A673 (cell line): ENCODE measurements at regions not wholly inside any gene's neighbourhood (a gene's known extent, or its start where the extent isn't known, plus 50 kb on each side); places are given as distances from the start of the nearest gene placed in this dataset.
A peak's percentile ranks its signal among the peaks of the same experiment; 100 is the strongest.

Source experiments
- BruUV-seq: library from RNA; stranded (reverse); fragments of 400-500 nt; replicated peaks from 2 replicates; lab custom pipeline; 2021; lab: Mats Ljungman, UMichigan
- CTCF ChIA-PET: fragments of 300-600 bp; sonication (Branson Sonifier 250); formaldehyde crosslinking; loops from one replicate; lab custom pipeline; 2022; ENCODE audit warnings: antibody characterized with exemption; lab: Charles Lee
- POLR2A ChIA-PET: fragments of 300-600 bp; sonication (Branson Sonifier 250); formaldehyde crosslinking; loops from one replicate; lab custom pipeline; 2022; ENCODE audit warnings: antibody characterized with exemption; ENCODE audit not compliant: low non-redundant PET; lab: Charles Lee
- DNase-seq: peaks from one replicate; pipeline ENCODE4 v3.0.0-alpha.2; 2015; ENCODE audit warnings: low spot score
- H3K27ac ChIP-seq: fragments of 200-600 bp; sonication (generic); 2 replicates; pipeline ENCODE4 v1.5.1; 2016; ENCODE audit warnings: mixed run types, low read depth, mild to moderate bottlenecking, mixed read lengths, antibody characterized with exemption, low read length; ENCODE audit not compliant: poor library complexity, severe bottlenecking
- H3K27me3 ChIP-seq: fragments of 200-600 bp; sonication (generic); replicated peaks from 2 replicates; pipeline ENCODE4 v1.6.1; 2017; ENCODE audit warnings: mixed run types, low read depth, mild to moderate bottlenecking, mixed read lengths, antibody characterized with exemption, low read length; ENCODE audit not compliant: insufficient read depth, poor library complexity
- H3K36me3 ChIP-seq: fragments of 200-600 bp; sonication (generic); 2 replicates; pipeline ENCODE4 v1.6.1; 2016; ENCODE audit warnings: mixed run types, mild to moderate bottlenecking, mixed read lengths, antibody characterized with exemption, low read length; ENCODE audit not compliant: insufficient read depth, poor library complexity, severe bottlenecking
- H3K4me1 ChIP-seq: fragments of 200-600 bp; sonication (generic); 2 replicates; pipeline ENCODE4 v1.6.1; 2017; ENCODE audit warnings: mixed run types, mild to moderate bottlenecking, mixed read lengths, antibody characterized with exemption, low read length; ENCODE audit not compliant: insufficient read depth, poor library complexity, severe bottlenecking
- H3K4me3 ChIP-seq: fragments of 200-600 bp; sonication (generic); 2 replicates; pipeline ENCODE4 v1.5.1; 2016; ENCODE audit warnings: low read depth, mixed run types, mild to moderate bottlenecking, mixed read lengths, low read length; ENCODE audit not compliant: poor library complexity, severe bottlenecking
- H3K9me3 ChIP-seq: fragments of 200-600 bp; sonication (generic); 2 replicates; pipeline ENCODE4 v1.6.1; 2016; ENCODE audit warnings: mixed run types, low read depth, mild to moderate bottlenecking, mixed read lengths, antibody characterized with exemption, low read length; ENCODE audit not compliant: poor library complexity, severe bottlenecking
- EZH2 ChIP-seq: fragments of 200-600 bp; sonication (generic); IDR thresholded peaks from 2 replicates; pipeline ENCODE4 v1.6.1; 2017; ENCODE audit warnings: borderline replicate concordance, low read depth, mild to moderate bottlenecking, mixed read lengths, antibody characterized with exemption, low read length; ENCODE audit not compliant: poor library complexity, severe bottlenecking
- intact Hi-C: fragments of 100-400 bp; cut with micrococcal nuclease; formaldehyde crosslinking; loops from one replicate; pipeline ENCODE4 v1.10.0; 2022; ENCODE audit not compliant: unreplicated experiment
- TF ChIP-seq, protein P1 (sequence below): fragments of 300-800, 200-600 bp; sonication (generic); conservative IDR thresholded peaks from 2 replicates; pipeline ENCODE4 v1.5.1; 2017; ENCODE audit warnings: low read depth, mild to moderate bottlenecking, antibody characterized with exemption, low read length, moderate library complexity, mixed read lengths

DNA sequence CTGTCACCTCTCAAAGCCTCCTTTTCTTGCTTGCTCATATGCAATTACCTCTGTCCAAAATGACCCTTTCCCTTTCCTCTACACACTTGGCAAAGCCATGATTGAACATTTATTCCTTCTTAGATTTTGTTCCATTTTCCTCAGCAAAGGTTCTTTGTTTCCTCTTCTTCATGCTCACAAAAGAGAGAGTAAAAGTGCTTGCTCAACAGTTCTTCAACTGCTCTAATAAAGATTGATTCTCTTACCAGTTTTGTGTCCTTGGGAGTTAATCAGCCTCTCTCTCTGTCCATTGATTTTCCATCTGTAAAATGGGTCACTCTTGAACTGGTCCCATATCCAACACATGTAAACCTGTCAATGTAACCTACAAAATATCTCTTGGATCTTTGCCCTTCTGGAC is 186.4 kb downstream of the WNT5A start:
- no peak for DNase-seq
- H3K4me3 ChIP-seq = no peak overlapping the region
- H3K4me1 ChIP-seq = no peaks in the 10 kb centered on the region
- H3K27ac ChIP-seq = no peak overlapping the region
- TF ChIP-seq, protein P1, sequence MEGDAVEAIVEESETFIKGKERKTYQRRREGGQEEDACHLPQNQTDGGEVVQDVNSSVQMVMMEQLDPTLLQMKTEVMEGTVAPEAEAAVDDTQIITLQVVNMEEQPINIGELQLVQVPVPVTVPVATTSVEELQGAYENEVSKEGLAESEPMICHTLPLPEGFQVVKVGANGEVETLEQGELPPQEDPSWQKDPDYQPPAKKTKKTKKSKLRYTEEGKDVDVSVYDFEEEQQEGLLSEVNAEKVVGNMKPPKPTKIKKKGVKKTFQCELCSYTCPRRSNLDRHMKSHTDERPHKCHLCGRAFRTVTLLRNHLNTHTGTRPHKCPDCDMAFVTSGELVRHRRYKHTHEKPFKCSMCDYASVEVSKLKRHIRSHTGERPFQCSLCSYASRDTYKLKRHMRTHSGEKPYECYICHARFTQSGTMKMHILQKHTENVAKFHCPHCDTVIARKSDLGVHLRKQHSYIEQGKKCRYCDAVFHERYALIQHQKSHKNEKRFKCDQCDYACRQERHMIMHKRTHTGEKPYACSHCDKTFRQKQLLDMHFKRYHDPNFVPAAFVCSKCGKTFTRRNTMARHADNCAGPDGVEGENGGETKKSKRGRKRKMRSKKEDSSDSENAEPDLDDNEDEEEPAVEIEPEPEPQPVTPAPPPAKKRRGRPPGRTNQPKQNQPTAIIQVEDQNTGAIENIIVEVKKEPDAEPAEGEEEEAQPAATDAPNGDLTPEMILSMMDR = no peak
- no peak for TF ChIP-seq EZH2
- CTCF ChIA-PET = no interaction called here
- H3K27me3 ChIP-seq = no peaks in the 10 kb centered on the region
- no peaks in the 10 kb centered on the region for H3K36me3 ChIP-seq
- no peaks in the 10 kb centered on the region for H3K9me3 ChIP-seq
- POLR2A ChIA-PET = no interaction called here
- intact Hi-C loops = no loop called here
- BruUV-seq = no TSS peak

DNA sequence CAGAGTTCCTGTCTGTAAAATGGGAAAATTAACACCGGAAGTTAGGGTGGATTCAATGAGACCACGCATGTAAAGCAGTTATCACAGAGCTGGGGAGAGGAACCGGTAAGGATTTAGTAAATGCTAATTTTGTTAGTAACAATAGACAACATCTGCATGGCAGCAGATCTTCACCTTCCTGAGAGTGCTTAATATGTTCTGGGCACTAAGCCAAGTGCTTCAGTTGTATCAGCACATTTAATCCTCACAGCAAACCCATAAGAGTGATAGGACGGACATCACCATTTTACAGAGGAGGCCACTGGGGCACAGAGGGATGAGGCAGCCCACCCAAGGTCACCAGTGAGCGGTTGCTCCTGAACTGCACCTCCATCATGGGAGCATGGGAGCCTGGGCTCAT is 189.4 kb downstream of the WNT5A start:
- Histone ChIP-seq H3K4me1 (no peaks in the 10 kb centered on the region), H3K27me3 (no peaks in the 10 kb centered on the region), H3K36me3 (no peaks in the 10 kb centered on the region), H3K9me3 (no peaks in the 10 kb centered on the region), H3K4me3 (no peak overlapping the region), H3K27ac (no peak overlapping the region)
- DNase-seq = peak; percentile 2
- ChIA-PET CTCF (no interaction called here), POLR2A (no interaction called here)
- TF ChIP-seq, protein P1 = no peak
- TF ChIP-seq EZH2 = no peak
- BruUV-seq = no TSS peak
- intact Hi-C loops = no loop called here

DNA sequence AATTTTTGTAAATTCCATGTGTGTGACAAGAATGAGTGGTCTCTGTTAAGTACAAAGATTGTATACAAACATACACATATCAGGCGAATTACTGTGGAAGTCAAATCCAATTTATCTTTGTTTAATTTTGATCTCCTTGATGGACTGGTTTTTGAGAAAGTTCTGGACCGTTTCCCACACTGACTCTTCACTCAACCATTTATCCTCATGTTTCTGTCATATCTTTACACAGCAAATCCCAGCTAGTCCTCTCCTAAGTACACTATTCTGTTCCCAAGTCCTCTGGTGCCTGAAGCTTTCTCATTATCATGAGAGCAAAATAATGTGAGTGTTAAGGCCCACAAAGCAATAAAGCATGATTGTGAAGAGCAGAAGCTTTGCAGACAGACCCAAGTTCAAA is 189.9 kb downstream of the WNT5A start:
- H3K4me3 ChIP-seq = no peak overlapping the region
- H3K27ac ChIP-seq = no peak overlapping the region
- intact Hi-C loops = no loop called here
- no TSS peak for BruUV-seq
- H3K36me3 ChIP-seq = no peaks in the 10 kb centered on the region
- H3K27me3 ChIP-seq = no peaks in the 10 kb centered on the region
- H3K4me1 ChIP-seq = no peaks in the 10 kb centered on the region
- no peak for DNase-seq
- POLR2A ChIA-PET = no interaction called here
- H3K9me3 ChIP-seq = no peaks in the 10 kb centered on the region
- no peak for TF ChIP-seq EZH2
- TF ChIP-seq, protein P1 = no peak
- CTCF ChIA-PET = no interaction called here
